GM21360 (cell line): ENCODE measurements at regions not wholly inside any gene's neighbourhood (a gene's known extent, or its start where the extent isn't known, plus 50 kb on each side); places are given as distances from the start of the nearest gene placed in this dataset.
"Not testable (repeated sequence)": the region's sequence is repeated elsewhere in the genome, so short reads cannot be mapped to it uniquely, and the experiment has no call there.

Experiments used
- ATAC-seq: cut with Tn5 transposase; IDR thresholded peaks from one replicate; pipeline ENCODE4 v1.9.1; 2021; ENCODE audit warnings: mild to moderate bottlenecking, moderate library complexity; ENCODE audit not compliant: unreplicated experiment

- ATAC-seq = no peak
Observed at GRCh38 chr4:118586357-118586790, 98.8 kb upstream of the METTL14 start.

GRCh38 chr4:118587116-118587831 is 97.9 kb upstream of the METTL14 start:
- ATAC-seq = no peak

- ATAC-seq = no peak
Observed at GRCh38 chr4:118587946-118588345, 97.2 kb upstream of the METTL14 start.

- no peak for ATAC-seq
Observed at GRCh38 chr4:118589471-118590055, 95.6 kb upstream of the METTL14 start.

DNA sequence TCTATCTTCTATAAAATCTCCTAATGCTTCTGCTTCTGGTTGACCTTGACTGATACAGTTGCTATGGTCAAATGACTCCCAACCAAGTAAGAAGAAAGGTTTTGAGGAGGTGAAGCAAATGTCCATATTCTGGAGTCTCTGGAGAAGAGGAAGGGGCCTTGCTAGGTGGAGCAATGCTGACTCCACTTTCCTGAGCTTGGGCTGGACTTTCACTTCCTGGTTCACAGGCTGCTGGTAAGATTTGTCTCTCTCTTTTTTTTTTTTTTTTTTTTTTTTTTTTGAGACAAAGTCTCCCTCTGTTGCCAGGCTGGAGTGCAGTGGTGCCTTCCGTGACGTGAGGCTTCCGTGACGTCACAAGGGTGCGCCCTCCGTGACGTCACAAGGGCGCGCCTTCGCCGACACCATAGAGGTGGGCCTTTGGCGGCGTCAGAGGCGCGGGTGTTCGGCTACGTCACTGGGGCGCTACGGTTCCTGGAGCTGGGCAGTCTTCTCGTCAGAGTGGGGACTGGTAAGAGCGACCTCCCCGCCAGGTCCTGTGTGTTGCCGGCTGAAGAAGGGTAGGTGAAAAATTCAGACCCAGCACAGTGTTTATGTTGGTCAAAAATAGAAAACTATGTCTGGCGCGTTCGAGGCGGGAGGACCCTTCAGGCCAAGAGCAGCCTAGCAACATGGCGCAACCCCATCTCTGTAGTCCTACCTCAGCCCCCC is 93.7 kb upstream of the METTL14 start:
- peak; percentile 98 for ATAC-seq

DNA sequence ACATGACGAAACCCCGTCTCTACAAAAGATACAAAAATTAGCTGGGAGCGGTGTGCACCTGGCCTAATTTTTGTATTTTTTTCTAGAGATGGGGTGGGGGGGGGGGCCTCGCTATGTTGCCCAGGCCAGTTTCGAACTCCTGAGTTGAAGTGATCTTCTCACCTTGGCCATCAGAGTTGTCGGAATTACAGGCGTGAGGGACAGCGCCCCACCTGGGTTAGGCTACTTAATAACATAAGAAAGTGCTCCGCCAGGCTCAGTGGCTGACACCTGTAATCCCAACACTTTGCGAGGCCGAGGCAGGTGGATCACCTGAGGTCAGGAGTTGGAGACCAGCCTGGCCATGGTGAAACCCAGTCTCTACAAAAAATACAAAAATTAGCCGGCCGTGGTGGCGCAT is 92.9 kb upstream of the METTL14 start:
- ATAC-seq = not testable (repeated sequence)

- ATAC-seq = not testable (repeated sequence)
Observed at GRCh38 chr4:118595883-118596282, 89.3 kb upstream of the METTL14 start.

DNA sequence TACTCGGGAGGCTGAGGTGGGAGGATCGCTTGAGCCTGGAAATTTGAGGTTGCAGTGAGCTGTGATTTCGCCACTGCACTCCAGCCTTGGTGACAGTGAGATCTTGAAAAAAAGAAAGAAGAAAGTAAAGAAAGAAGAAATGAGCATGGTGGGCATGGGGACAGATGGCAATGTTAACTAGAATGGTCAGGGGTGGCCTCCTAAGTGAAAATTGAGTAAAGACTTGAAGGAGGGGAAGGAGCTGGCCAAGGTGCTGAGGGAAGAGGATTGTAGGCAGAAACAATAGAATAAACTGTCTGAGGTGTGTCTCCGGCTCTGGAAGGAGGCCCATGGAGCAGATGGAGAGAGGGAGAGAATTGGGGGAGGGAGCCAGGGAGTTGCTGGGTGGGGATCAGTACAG is 60.1 kb upstream of the METTL14 start:
- ATAC-seq = not testable (repeated sequence)

- ATAC-seq = not testable (repeated sequence)
Observed at GRCh38 chr4:118629697-118630096, 55.5 kb upstream of the METTL14 start.

DNA sequence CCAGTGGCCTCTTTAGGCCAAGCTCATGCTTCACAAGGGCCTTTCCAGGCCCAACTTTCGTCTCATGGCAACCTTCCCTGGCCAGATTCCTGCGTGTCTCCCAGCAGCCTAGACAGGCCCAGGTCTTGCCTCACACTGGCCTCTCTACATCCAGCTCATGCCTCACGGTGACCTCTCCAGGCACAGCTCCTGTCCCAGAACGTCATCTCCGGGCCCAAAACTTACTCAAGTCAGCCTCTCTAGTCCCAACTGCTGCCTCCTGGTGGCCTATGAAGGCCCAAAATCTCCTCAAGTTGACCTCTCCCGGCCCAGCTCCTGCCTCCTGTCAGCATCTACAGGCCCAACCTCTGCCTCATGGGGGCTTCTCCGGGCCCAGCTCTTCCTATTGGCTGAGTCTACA is 54.3 kb upstream of the METTL14 start:
- ATAC-seq = not testable (repeated sequence)

DNA sequence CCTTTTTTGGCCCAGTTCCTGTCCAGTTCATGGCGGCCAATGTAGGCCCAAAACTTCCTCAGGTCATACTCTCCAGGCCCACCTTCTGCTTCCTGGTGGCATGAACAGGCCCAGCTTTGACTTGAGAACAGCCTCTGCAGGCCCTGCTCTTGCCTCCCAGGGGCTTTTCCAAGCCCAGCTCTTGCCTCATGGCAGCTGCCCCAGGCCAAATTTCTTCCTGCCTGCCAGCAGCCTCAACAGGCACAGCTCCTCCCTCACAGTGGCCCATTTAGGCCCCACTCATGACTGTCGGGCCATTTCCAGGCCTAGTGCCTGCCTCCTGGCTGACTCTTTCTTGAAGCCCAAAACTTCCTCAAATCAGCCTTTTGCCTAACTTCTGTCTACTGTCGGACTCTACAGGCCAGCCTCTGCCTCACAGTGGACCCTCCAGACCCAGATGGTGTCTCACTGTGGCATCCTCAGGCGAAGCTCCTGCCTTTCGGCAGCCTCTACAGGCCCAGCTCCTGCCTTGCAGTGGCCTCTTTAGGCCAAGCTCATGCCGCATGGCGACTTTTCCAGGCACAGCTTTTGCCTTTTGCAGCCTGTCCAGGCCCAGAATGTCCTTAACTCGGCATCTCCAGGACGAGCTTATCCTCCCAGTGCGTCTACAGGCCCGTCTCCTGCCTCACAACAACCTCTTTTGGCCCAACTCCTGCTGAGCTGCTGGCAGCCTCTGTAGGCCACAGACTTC is 53.7 kb upstream of the METTL14 start:
- not testable (repeated sequence) for ATAC-seq

GRCh38 chr4:118633476-118633875 is 51.7 kb upstream of the METTL14 start:
- not testable (repeated sequence) for ATAC-seq

DNA sequence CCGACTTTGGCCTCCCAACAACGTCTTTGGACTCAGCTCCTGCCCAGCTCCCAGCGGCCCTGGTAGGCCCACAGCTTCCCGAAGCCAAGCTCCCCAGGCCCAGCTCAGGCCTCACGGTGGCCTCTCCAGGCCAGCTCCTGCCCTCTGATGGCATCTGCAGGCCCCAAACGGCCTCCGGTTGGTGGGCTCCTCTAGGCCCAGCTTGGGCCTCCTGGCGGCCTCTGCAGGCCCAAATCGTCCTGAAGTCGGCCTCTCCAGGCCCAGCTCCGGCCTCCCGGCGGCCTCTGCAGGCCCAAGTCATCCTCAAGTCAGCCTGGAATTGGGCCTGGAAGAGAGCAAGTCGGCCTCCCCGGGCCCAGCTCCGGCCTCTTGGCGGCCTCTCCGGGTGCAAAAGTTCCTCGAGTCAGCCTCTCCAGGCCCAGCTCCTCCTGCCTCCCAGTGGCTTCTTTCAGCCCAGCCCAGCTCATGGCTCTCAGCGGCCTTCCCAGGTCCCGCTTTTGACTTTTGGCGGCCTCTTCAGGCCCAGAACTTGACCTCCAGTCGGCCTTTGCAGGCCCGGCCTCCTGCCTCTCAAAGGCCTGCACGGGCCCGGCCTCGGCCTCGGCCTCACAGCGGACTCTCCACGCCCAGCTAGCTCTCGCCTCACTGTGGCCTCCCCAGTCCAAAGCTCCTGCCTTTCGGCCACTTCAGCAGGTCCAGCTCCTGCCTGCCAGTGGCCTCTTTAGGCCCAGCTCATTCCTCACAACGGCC is 50.9 kb upstream of the METTL14 start:
- not testable (repeated sequence) for ATAC-seq
